GM21576 (cell line): ENCODE measurements at regions not wholly inside any gene's neighbourhood (a gene's known extent, or its start where the extent isn't known, plus 50 kb on each side); places are given as distances from the start of the nearest gene placed in this dataset.
"Not testable (repeated sequence)": the region's sequence is repeated elsewhere in the genome, so short reads cannot be mapped to it uniquely, and the experiment has no call there.

Source experiments
- ATAC-seq: cut with Tn5 transposase; IDR thresholded peaks from one replicate; pipeline ENCODE4 v1.9.1; 2021; ENCODE audit warnings: mild to moderate bottlenecking, moderate library complexity; ENCODE audit not compliant: unreplicated experiment

DNA sequence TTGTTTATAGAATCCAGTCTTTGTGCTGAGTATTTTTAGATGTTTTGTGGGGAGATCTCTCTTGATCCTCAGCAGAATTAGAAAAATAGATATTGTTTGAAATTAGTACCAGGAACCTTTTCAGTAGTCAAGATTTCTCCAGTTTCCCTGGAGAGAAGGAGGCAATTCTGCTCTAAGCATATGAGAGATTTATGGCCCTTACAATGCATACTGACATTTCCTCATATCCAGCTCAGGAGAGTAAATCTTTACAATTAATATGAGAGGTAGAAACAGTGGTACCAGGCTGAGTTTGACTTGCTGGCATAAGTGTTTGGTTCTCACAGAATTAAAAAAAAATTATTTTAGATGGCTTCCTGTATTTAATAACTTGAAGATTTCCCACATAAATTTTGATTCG, 239.1 kb upstream of the SGO1 start:
- ATAC-seq = no peak

DNA sequence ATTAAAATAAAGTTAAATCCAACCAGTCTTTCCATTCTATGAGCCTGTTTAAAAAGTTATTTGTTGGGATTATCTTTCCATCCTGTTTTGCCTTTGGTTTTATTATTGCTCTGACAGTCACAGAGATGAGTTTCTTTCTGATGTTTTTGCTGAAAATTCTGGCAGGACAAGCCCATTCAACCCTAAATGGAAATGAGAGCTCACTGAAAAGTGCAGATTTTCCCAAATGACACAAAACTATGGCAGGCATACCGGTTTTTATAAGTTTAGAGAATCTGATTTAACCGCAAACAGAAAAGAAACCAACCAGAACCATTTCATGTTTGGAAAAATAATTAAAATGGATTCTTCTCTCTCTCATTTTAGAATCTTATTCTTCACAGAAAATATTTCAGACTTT, 238.1 kb upstream of the SGO1 start:
- ATAC-seq = no peak

DNA sequence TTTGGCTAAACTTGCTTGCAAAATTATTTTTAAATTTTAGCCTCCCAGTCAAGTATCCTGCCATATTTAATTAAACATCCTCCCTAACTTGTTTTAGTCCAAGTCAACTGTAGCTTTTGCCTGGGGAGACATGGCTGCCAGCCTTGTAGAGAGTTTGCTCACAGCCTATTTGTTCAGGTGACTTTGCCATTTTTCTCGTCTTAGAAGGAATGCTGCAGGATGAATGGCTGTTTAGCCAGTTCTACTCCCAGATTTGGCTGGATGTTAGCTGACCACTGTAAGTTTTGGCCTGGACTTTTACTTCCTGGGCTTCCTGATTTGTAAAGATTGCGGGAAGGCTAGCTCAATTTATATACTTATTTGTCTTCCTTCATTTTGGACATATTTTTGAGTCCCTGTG, 236.4 kb upstream of the SGO1 start:
- no peak for ATAC-seq

DNA sequence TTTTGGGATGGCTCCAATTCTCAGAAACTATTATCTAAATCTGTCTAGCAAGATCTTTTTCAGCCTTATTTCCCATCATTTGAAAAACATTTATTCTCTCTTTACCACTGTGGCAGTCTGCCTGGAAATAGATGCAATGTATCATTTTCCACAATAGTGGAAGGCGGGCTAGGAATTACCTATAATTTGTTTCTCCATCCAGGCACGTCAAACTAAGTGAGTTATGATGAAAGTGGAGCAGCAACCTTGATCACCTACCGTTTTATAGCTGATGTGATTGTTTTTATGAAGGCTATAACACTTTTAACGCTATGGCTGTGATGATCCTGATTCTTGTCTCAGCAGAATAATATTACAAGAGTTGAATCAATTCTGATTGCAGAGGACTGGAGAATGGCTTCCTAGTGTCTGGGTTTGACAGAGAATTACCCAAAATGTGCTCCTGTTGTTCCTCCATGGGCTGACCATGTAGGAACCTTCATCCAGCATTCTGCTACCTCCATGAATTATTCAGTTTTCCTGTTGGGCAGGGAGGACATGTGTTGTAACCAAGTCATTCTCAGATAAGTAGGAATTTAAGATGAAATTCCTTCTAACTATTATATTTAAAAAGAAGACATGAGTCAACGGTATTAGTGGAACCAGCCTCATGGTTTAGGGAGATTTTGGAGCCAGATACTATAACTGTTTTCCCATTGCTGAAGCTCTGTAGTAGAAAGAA, 231.5 kb upstream of the SGO1 start:
- ATAC-seq = no peak

DNA sequence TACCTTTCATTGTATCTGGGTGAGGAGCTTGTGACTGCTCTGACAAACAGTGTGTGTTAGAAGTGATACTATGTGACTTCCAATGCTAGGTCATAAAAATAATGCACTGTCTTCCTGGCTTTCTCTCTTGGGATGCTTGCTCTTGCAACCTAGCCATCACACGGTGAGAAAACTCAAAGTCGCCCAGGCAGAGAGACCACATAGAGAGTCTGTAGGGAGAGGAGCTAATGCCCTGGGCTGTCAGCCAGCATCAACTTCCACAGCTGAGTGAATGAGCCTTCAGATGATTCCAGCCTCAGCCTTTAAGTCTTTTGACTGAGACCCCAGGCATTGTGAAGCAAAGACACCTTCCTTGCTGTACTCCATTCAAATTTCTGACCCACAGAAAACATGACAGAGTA, 220.6 kb upstream of the SGO1 start:
- ATAC-seq = no peak

DNA sequence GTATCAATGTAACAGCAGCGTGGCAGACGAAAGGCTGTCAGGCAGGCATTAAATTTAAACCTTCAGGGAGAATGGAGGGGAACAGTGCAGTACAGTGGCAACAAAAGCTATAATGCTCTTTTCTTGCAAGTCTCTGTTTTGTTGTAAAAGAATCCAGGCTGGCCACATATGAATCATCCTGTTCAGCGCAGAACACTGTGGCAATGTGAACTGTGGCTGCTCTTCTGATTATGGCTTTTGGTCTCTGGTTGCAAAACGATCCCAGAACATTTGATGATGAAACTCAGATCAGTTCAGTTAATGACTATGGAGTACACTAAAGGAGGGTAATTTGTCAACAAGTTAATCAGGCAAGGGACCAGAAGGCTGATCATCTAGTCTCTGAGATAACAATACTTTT, 219.7 kb upstream of the SGO1 start:
- ATAC-seq = no peak

DNA sequence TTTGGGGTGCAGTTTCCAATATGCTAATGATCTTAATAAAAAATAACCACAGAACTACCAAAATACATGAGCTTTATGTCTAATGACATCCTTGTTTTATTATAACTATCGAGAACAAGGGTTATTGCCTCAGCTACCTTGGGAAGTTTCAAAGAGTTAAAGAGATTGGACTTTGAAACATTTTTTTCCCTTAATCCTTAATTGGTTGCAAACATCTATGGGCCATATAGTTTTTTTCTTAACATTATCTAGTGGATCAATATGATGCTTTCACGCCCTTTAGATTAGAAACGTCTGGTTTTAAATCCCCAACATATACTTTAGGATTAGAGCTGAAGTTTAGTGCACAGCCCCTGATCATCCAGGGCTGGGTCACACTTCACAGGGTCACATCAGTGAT, 219.2 kb upstream of the SGO1 start:
- ATAC-seq = no peak

DNA sequence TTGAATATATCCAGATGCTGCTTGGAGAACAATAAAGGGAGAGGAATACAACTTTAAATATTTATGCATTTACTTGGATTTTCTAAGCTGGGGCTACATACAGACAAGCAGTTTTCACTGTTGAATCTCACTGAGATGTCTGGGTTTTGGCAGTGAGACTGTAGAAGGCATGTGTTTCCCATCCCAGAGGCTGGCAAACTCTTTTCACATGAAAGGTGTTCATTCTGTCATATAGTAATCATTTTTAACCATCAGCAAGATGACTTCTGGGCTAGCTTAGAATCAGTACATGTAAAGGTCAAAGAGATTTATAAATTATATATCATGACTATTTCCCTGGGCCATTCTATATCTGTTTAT, 218.7 kb upstream of the SGO1 start:
- no peak for ATAC-seq

DNA sequence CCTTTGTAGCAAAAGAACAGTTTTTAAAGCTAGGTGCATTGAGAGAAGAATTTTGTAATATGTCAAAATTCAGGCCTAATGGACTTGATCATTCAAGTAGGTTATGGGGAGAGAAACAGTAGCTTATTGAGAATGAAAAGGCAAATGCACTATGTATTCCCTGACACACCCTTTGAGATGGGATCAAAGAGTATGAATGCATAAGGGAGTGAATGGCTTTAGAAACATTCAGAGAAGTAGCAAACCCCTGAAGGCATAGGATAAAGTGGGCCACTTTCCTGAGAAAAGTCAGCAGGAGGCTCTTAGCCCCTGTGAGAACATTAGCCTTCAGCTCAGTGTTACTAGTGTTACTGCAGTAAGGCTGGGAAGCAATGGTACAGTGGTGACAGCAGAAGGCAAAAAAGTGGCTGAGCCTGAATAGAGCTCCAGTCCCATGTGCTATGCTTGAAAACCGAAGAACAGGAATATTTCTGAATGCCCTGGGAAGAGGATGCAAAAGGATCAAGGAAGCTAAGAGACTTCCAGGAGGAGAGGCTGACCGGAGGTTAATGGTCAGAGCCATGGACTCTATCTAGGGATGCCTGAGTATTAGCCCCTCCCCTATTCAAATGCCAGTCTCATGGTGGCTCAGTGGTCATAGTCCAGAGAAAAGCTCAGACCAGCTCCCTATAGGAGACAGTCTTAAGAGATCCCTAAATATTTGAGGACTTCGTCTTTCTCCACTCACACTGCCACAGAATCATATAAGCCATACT, 218.2 kb upstream of the SGO1 start:
- ATAC-seq = no peak

DNA sequence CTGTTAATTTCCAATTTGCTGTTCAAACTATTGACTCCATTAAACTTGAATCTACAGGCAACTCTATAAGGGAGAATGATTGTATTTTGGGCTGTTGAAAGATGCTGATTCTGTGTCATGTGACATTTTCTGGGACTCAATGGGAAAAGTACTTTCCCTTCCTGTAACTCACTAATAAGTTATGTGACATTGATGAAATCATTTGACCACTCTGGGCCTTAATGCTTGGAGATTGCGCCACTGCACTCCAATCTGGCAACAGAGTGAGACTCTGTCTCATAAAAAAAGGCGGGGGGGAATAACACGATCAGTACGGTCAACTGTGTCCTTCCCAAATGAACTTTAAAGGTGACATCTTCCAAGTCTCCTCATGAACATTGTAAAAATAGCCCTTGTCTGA, 215.2 kb upstream of the SGO1 start:
- no peak for ATAC-seq

DNA sequence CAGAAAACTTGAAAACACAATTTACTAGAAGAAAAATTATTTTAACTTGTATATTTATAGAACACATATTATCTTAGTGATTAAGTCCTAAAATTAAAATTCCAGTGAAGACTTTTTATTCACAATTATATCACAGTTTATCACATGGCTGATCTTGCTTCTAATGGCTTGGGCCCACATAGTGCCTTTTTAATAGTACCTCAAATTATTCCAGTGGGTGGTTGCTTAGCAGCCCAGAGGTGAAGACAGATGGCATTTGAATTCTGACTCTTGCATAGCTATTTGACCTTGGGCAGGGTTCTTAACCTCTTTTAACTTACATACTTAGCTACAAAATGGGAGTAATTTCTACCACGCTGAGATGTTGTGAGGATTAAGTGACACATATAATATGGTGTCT, 214.7 kb upstream of the SGO1 start:
- ATAC-seq = no peak

DNA sequence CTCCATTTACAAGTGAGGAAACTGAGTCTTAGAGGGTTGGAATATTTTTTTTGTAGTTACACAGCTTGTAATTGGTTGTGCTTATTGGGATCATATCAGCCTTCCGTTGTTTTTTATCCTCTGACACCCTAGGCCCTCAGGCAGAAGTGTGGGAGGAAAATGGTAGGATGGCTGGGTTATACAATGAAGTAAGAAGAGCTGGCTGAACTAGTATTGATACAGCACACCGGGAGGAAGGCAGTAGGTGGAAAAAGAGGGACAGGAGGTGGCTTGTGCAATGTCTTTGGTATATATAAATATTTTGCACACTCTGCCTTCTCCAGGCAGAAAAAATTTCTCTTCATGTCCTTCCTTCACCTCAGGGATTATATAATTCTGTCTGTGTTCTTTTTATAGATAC, 214.3 kb upstream of the SGO1 start:
- no peak for ATAC-seq

DNA sequence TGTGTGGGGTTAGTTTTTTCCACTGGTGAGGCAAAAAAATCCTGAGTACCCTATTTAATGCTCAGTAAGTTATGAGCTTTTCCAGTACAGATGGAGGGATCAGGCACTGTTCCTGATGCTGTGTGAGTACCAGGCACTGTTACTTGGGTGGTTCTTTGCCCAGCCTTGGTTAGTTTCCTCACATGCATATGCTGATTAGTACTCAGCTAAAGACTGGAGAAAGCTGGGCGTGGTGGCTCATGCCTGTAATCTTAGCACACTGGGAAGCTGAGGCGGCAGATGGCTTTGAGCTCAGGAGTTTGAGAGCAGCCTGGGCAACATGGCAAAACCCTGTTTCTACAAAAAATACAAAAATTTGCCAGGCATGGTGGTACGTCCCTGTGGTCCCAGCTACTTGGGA, 210.3 kb upstream of the SGO1 start:
- no peak for ATAC-seq

DNA sequence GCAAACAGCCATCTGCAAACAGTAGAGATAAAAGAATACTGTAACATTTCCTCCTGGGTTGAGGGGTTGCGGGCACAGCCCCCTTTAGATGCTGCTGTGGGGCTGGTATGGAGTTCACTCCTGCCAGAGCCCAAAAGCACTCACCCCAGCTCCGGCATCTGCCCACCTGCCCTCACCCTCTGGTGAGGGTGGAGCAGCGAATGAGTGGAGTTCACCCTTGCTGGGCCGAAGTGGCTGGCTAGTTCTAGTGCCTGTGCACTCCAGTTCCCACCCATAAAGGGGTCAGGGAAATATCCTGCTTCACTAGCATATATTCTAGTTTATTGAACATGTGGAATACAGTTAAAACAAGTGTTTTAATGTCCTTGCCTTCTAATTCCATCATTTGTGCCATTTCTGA, 209.7 kb upstream of the SGO1 start:
- no peak for ATAC-seq

DNA sequence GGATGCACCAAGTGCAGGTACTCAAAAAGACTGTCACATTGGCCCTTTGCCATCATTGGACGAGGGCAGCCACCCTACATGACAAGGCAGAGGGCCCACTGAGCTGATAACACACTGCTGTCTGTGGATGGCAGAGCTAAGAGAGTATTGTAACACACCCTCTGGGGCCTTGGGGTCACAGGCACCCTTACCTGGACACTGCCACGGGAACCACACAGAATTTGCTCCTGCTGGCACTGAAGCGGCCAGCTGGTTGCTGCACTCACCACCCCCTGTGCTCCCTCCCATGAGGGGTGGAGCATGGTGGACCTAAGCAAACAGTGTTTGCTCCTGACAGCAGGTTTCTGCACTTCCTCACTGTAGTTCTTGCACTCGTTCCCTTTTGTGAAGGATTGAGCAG, 208.2 kb upstream of the SGO1 start:
- no peak for ATAC-seq

DNA sequence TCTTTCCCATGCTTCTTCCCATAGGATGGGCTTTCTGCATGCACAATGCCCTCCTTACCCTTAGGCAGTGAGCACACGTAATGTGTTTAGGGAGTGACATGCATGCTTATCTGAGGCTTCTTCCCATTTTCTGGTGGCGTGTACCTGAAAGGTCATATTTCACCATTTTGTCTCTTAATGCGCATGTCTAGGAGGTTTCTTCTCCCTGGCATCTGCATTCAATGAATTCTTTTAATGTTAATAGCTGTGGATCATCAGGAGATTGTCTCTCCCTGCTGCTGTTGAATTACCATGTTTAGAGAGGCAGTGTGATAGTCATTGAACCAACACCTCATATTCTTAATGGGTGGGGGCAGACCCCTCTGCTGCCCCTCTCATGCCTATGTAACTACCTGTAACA, 205.6 kb upstream of the SGO1 start:
- no peak for ATAC-seq

DNA sequence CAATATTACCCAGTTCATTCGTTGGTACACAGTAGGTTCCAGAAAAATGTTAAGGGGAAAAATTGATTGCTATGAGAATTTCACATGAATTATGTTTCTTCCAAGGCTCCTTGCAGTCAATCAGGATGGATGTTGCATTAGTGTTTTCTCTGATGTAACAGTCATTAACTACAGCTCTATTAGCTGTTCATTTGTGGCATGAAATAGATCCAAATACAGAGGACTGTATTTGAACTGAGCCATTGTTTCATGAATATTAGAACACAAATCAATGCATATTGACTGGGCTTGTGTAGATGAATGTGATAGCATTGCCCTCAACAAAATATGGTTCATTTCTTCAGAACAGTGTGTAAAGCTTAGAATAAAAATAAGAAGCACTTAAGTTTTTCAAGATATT, 203.0 kb upstream of the SGO1 start:
- ATAC-seq = no peak

DNA sequence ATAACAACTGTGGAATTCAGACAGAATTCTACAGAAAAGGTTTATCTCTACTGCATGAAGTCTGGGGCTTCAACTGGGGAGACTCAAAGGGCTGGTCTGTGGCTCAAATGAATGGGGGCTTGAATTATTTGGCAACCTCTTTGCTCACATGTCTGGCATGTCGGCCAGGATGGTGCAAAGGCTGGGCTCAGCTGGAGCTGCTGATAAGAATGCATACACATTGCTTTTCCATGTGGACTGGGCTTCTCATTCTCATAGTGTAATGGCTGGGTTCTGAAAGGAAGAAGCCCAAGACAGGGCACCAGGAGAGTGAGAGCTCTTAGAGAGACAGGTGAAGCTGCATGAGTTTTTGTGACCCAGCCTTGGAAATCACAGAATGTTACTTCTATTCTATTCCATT, 194.3 kb upstream of the SGO1 start:
- no peak for ATAC-seq

DNA sequence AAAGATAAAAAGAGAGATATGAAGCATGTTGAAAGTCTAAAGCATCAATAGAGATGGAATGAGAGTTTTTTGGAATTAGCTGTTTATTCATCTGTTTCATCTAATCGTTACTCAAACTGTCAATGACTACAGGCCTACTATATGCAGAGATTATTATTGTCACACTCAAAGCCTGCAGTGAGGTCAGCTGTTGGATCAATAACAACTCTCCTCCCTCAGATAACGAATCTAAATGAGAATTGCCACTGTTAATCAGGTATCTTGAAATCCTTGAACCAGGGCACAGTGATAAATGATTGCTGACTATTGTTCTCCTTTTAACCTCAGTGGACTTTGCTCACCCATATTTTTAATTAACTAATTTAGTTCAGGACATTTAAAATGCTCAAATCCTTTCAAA, 192.3 kb upstream of the SGO1 start:
- ATAC-seq = no peak

DNA sequence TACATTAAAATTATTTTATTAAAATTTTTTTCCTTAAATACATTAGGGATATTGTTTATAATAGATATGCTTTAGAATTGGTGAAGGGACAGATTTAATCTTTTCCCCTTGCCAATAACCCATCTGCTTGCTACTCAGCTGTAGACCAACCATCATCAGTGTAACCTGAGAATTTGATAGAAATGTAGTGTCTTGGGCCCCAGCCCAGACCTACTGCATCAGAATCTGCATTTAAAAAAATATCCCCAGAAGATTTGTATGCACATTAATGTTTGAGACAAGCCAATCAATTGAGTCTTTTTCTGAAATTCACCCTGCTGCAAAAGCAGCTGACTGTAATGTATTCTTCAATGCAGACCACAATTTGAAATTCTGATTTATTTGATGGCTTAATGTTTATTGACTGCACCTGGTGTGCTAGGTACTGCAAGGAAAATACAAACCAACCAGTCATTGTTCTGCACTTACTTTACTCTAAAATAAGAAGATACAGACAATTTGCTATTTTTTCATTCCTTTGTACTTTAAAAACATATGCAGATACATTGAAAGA, 190.7 kb upstream of the SGO1 start:
- no peak for ATAC-seq

DNA sequence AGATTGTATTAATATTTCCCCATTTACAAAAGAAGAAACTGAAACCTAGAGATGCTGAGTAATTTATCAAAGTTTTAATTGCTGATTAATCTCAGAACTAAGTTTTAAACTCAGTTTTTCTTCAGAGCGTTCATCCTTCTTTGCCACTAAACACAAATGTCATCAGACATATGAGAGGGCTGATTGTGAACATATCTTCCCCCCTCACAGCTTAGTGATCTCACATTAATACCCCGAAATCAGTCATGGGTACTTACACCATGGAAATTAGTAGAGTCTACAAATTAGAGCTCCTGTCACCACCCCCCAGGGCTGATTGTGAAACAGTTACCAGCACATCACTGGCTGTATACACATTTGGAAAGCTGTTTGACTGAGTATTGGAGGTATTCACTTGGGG, 189.3 kb upstream of the SGO1 start:
- ATAC-seq = no peak

DNA sequence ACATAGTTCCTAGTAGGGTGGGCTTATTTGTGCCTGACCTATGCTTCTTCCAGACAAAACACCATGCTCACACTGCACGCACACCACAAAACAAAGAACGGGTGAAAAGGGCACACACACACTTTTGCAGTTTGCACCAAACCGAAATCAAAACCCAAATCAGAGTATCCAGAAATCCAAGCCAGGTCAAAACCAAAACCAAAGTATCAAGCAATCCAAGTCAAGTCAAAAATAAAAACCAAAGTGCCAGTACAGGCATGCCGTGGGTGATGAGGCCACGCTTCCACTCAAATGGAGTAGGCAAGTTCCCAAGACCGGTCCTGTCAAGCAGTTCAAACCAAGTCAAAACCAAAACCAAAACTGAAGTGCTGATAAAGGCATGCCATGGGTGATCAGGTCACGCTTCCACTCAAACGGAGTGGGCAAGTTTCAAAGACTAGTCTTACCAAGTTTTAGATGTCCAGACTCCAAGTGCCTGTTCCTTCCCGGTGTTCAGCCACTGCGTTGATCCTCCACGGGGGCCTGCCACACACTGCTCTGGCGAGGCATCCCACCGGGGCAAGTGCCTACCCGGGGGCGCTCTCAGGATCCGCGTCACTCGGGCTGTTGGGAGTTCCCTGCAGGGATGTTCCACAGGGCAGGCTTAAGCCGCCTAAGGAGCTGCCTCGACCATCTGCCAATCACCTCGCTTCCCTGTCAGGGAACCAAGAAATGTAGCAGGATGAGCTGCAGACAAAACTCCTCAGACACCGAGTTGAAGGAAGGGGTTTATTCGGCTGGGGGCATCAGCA, 184.5 kb upstream of the SGO1 start:
- not testable (repeated sequence) for ATAC-seq
